ENCODE measurements at regions not wholly inside any gene's neighbourhood (a gene's known extent, or its start where the extent isn't known, plus 50 kb on each side); places are given as distances from the start of the nearest gene placed in this dataset.

- TF ChIP-seq, protein P1, sequence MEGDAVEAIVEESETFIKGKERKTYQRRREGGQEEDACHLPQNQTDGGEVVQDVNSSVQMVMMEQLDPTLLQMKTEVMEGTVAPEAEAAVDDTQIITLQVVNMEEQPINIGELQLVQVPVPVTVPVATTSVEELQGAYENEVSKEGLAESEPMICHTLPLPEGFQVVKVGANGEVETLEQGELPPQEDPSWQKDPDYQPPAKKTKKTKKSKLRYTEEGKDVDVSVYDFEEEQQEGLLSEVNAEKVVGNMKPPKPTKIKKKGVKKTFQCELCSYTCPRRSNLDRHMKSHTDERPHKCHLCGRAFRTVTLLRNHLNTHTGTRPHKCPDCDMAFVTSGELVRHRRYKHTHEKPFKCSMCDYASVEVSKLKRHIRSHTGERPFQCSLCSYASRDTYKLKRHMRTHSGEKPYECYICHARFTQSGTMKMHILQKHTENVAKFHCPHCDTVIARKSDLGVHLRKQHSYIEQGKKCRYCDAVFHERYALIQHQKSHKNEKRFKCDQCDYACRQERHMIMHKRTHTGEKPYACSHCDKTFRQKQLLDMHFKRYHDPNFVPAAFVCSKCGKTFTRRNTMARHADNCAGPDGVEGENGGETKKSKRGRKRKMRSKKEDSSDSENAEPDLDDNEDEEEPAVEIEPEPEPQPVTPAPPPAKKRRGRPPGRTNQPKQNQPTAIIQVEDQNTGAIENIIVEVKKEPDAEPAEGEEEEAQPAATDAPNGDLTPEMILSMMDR (IDR thresholded peaks at IDR 0.05; ENCODE audit: low read depth, low read length, missing input control) = no peak
- TF ChIP-seq FOXA1 (IDR thresholded peaks at IDR 0.05) (no peak), YY1 (IDR thresholded peaks at IDR 0.05) (no peak), RAD21 (IDR thresholded peaks at IDR 0.05) (no peak), REST (IDR thresholded peaks at IDR 0.05) (no peak), GABPA (IDR thresholded peaks at IDR 0.05 in 1 of 2, conservative IDR thresholded peaks at IDR 0.05 in 1 of 2) (no peak), FOXA2 (IDR thresholded peaks at IDR 0.05) (no peak), TAF1 (conservative IDR thresholded peaks at IDR 0.05) (no peak), RXRA (IDR thresholded peaks at IDR 0.05) (no peak), JUND (IDR thresholded peaks at IDR 0.05) (no peak), HNF4G (IDR thresholded peaks at IDR 0.05) (no peak)
- TF ChIP-seq, protein P2, sequence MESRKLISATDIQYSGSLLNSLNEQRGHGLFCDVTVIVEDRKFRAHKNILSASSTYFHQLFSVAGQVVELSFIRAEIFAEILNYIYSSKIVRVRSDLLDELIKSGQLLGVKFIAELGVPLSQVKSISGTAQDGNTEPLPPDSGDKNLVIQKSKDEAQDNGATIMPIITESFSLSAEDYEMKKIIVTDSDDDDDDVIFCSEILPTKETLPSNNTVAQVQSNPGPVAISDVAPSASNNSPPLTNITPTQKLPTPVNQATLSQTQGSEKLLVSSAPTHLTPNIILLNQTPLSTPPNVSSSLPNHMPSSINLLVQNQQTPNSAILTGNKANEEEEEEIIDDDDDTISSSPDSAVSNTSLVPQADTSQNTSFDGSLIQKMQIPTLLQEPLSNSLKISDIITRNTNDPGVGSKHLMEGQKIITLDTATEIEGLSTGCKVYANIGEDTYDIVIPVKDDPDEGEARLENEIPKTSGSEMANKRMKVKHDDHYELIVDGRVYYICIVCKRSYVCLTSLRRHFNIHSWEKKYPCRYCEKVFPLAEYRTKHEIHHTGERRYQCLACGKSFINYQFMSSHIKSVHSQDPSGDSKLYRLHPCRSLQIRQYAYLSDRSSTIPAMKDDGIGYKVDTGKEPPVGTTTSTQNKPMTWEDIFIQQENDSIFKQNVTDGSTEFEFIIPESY (IDR thresholded peaks at IDR 0.05) = no peak
Measured at GRCh38 chr2:207438414-207439126, 91.2 kb upstream of the CREB1 start.

Measured in liver (tissue), 3 donors.